ENCODE measurements at regions not wholly inside any gene's neighbourhood (a gene's known extent, or its start where the extent isn't known, plus 50 kb on each side); places are given as distances from the start of the nearest gene placed in this dataset.

DNA sequence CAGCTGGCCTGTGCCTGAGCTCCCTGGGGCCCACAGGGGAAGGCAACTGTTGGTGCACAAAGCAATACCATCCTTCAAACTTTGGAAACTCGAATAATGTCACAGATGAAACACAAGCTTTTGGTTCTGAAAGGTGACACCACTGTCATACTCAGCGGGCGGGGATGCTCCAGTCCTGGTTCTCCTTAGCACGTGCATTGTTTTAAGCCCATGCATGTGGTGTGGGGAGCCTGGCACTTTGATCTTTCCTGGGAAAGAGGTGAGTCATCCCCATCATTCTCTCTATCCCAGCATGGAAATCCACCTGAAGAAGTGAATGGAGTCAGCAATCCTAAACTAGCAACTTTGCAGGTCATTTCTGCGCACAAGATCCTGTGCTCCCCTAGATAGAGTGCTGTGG is 119.6 kb downstream of the GLRX3 start:
- TF ChIP-seq CTCF (IDR thresholded peaks at IDR 0.05; ENCODE audit: low read depth, low read length) (no peak), EZH2phosphoT487 (IDR thresholded peaks at IDR 0.05; ENCODE audit: low read depth) (no peak)

Measured in OCI-LY3 (cell line).